Right lobe of liver (tissue), 4 donors: ENCODE measurements at regions not wholly inside any gene's neighbourhood (a gene's known extent, or its start where the extent isn't known, plus 50 kb on each side); places are given as distances from the start of the nearest gene placed in this dataset.

Experiments used
- CTCF ChIP-seq, 4 donors: fragments of 200-600 bp in 3 of 4; fragments of 450-650 bp in 1 of 4; IDR thresholded peaks; one replicate each; pipeline versions ENCODE4 v1.5.1 to v1.8.0; 2016 to 2022; ENCODE audit warnings: antibody characterized with exemption in 4 of 4, mild to moderate bottlenecking in 2 of 4
- POLR2A ChIP-seq: fragments of 450-650 bp; IDR thresholded peaks from one replicate; pipeline ENCODE4 v1.6.1; 2017; ENCODE audit warnings: antibody characterized with exemption, mild to moderate bottlenecking
- donor health status: DM: no; HTN: no; CAD: no.
- donor health status: DM: no; HTN: no; CAD: no.
- donor health status: DM: no; HTN: yes; CAD: no.

- no peak for TF ChIP-seq CTCF (IDR thresholded peaks at IDR 0.05)
- TF ChIP-seq POLR2A: no peak
Measured at GRCh38 chrX:6759655-6760375, 224.9 kb upstream of the VCX3A start.
